Fibroblast of lung (primary cell): ENCODE measurements at regions not wholly inside any gene's neighbourhood (a gene's known extent, or its start where the extent isn't known, plus 50 kb on each side); places are given as distances from the start of the nearest gene placed in this dataset.

Experiments used
- DNase-seq, 2 donors: peaks; one replicate each; pipeline versions ENCODE4 v3.0.0 to v3.0.0-alpha.2; 2010; ENCODE audit warnings: low read depth in 2 of 2
- H2AFZ ChIP-seq: 2 replicates; pipeline ENCODE4 v1.5.1; 2012; ENCODE audit warnings: low read length, control low read depth, inconsistent platforms
- H3K27ac ChIP-seq: 2 replicates; pipeline ENCODE4 v1.5.1; 2011; ENCODE audit warnings: low read length, control low read depth; ENCODE audit not compliant: insufficient read depth
- H3K27me3 ChIP-seq: 2 replicates; pipeline ENCODE4 v1.5.1; 2011; ENCODE audit warnings: mild to moderate bottlenecking, low read length; ENCODE audit not compliant: control insufficient read depth, insufficient read depth
- H3K36me3 ChIP-seq: 2 replicates; pipeline ENCODE4 v1.5.1; 2011; ENCODE audit warnings: low read length; ENCODE audit not compliant: control insufficient read depth, insufficient read depth
- H3K4me1 ChIP-seq: 2 replicates; pipeline ENCODE4 v1.5.1; 2011; ENCODE audit warnings: low read length; ENCODE audit not compliant: control insufficient read depth, insufficient read depth; ENCODE audit errors: extremely low read depth
- H3K4me2 ChIP-seq: 2 replicates; pipeline ENCODE4 v1.5.1; 2011; ENCODE audit warnings: low read length, control low read depth; ENCODE audit not compliant: insufficient read depth; ENCODE audit errors: extremely low read depth
- H3K4me3 ChIP-seq, 4 experiments: fragments of 200-600 bp in 1 of 4; sonication (generic) in 1 of 4; replicated peaks in 1 of 4; 2 replicates each; pipeline ENCODE4 v1.5.1; 2011 to 2016; ENCODE audit warnings: low read length in 4 of 4, low read depth in 3 of 4, mild to moderate bottlenecking in 3 of 4, control low read depth in 2 of 4, inconsistent platforms in 1 of 4, mixed read lengths in 1 of 4; ENCODE audit not compliant: insufficient read depth in 1 of 4; ENCODE audit errors: control extremely low read depth in 1 of 4
- H3K79me2 ChIP-seq: 2 replicates; pipeline ENCODE4 v1.5.1; 2012; ENCODE audit warnings: mild to moderate bottlenecking, low read length, inconsistent platforms; ENCODE audit not compliant: control insufficient read depth, insufficient read depth
- H3K9ac ChIP-seq: 2 replicates; pipeline ENCODE4 v1.5.1; 2011; ENCODE audit warnings: mild to moderate bottlenecking, low read length, control low read depth; ENCODE audit not compliant: insufficient read depth
- H3K9me3 ChIP-seq: 2 replicates; pipeline ENCODE4 v1.5.1; 2012; ENCODE audit warnings: low read depth, low read length; ENCODE audit not compliant: control insufficient read depth, insufficient read depth
- H4K20me1 ChIP-seq: 2 replicates; pipeline ENCODE4 v1.5.1; 2011; ENCODE audit warnings: low read length; ENCODE audit not compliant: control insufficient read depth, insufficient read depth; ENCODE audit errors: extremely low read depth
- CTCF ChIP-seq, 2 donors: IDR thresholded peaks in 1 of 2; conservative IDR thresholded peaks in 1 of 2; 1 replicate in 1 of 2; 2 replicates in 1 of 2; pipeline ENCODE4 v1.5.1; 2011 to 2012; ENCODE audit warnings: low read length in 2 of 2, control low read depth in 1 of 2, inconsistent platforms in 1 of 2, low read depth in 1 of 2, mild to moderate bottlenecking in 1 of 2
- EZH2 ChIP-seq: IDR thresholded peaks from 2 replicates; pipeline ENCODE4 v1.5.1; 2012; ENCODE audit warnings: low read length, control low read depth, mild to moderate bottlenecking; ENCODE audit errors: missing control alignments

GRCh38 chr16:85360323-85361277, 248.3 kb upstream of the CIBAR2 start:
- Histone ChIP-seq H2AFZ (no peak overlapping the region), H3K36me3 (peaks cover 1% of the 10 kb centered on the region), H3K27ac (no peak overlapping the region), H3K9me3 (no peaks in the 10 kb centered on the region), H3K4me1 (peaks cover 14% of the 10 kb centered on the region), H3K4me2 (no peak overlapping the region), H4K20me1 (no peaks in the 10 kb centered on the region), H3K4me3 (no peak overlapping the region), H3K9ac (no peak overlapping the region), H3K79me2 (no peaks in the 10 kb centered on the region), H3K27me3 (no peaks in the 10 kb centered on the region)
- no peak for DNase-seq
- no peak for TF ChIP-seq CTCF (conservative IDR thresholded peaks at IDR 0.05 in 1 of 2, IDR thresholded peaks at IDR 0.05 in 1 of 2; ENCODE audit: low read depth in 1 of 2, low read length in 2 of 2)
- no peak for TF ChIP-seq EZH2

GRCh38 chr16:85361441-85362118, 249.3 kb upstream of the CIBAR2 start:
- Histone ChIP-seq H3K79me2 (no peaks in the 10 kb centered on the region), H3K27me3 (no peaks in the 10 kb centered on the region), H3K9ac (no peak overlapping the region), H3K4me3 (no peak overlapping the region), H3K27ac (no peak overlapping the region), H2AFZ (no peak overlapping the region), H4K20me1 (no peaks in the 10 kb centered on the region), H3K9me3 (no peaks in the 10 kb centered on the region), H3K36me3 (peaks cover 1% of the 10 kb centered on the region), H3K4me1 (peaks cover 14% of the 10 kb centered on the region), H3K4me2 (no peak overlapping the region)
- no peak for DNase-seq
- TF ChIP-seq CTCF (conservative IDR thresholded peaks at IDR 0.05 in 1 of 2, IDR thresholded peaks at IDR 0.05 in 1 of 2; ENCODE audit: low read depth in 1 of 2, low read length in 2 of 2) (no peak), EZH2 (no peak)

DNA sequence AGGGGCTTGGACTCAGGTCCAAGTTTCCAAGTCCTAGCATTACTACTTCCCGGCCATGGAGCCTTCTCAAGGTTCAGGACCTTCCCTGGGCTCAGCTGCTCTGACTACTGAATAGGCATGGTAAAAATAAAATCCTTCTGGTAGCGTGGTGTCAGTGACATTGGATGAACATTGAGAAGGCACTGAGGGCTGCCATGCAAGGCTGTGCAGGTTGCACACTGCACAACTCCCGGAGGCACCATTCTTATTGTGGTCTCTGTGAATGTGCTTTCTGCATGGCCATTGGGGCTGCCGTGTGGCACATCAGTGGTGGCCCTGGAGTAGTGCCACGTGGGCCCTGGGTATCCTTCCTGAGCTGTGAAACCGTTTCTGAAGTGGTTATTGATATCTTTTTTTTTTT, 250.2 kb upstream of the CIBAR2 start:
- H4K20me1 ChIP-seq, result no peaks in the 10 kb centered on the region
- H3K9ac ChIP-seq, result no peak overlapping the region
- peaks cover 14% of the 10 kb centered on the region for H3K4me1 ChIP-seq
- no peak overlapping the region for H3K4me2 ChIP-seq
- H3K27ac ChIP-seq, result no peak overlapping the region
- no peak overlapping the region for H3K4me3 ChIP-seq
- H3K27me3 ChIP-seq, result no peaks in the 10 kb centered on the region
- peaks cover 1% of the 10 kb centered on the region for H3K36me3 ChIP-seq
- H3K9me3 ChIP-seq, result no peaks in the 10 kb centered on the region
- H2AFZ ChIP-seq, result no peak overlapping the region
- TF ChIP-seq CTCF (conservative IDR thresholded peaks at IDR 0.05 in 1 of 2, IDR thresholded peaks at IDR 0.05 in 1 of 2; ENCODE audit: low read depth in 1 of 2, low read length in 2 of 2) (no peak), EZH2 (no peak)
- H3K79me2 ChIP-seq, result no peaks in the 10 kb centered on the region
- DNase-seq, result no peak
